HL-60 (cell line): ENCODE measurements at regions not wholly inside any gene's neighbourhood (a gene's known extent, or its start where the extent isn't known, plus 50 kb on each side); places are given as distances from the start of the nearest gene placed in this dataset.

ENCODE experiments used
- DNase-seq, 2 experiments: peaks; one replicate each; pipeline ENCODE4 v3.0.0-alpha.2; 2010 to 2020; ENCODE audit warnings: low read depth in 1 of 2, low spot score in 1 of 2
- H3K27ac ChIP-seq: fragments of 250-450 bp; sonication (Bioruptor Pico); replicated peaks from 2 replicates; pipeline ENCODE4 v1.5.1; 2020; ENCODE audit warnings: mild to moderate bottlenecking, moderate library complexity
- H3K27me3 ChIP-seq: fragments of 250-450 bp; sonication (Bioruptor Pico); 2 replicates; pipeline ENCODE4 v1.5.1; 2021; ENCODE audit warnings: mild to moderate bottlenecking, moderate library complexity; ENCODE audit not compliant: insufficient read depth, poor library complexity, severe bottlenecking
- H3K4me3 ChIP-seq: replicated peaks from 2 replicates; pipeline ENCODE4 v1.5.1; 2011; ENCODE audit warnings: mild to moderate bottlenecking, control low read depth, low read length; ENCODE audit not compliant: insufficient read depth
- GABPA ChIP-seq: IDR thresholded peaks from 2 replicates; pipeline ENCODE4 v1.6.1; 2012; ENCODE audit warnings: low read depth
- POLR2AphosphoS5 ChIP-seq: IDR thresholded peaks from 2 replicates; pipeline ENCODE4 v1.6.1; 2012; ENCODE audit warnings: low read depth
- SPI1 ChIP-seq: IDR thresholded peaks from 2 replicates; pipeline ENCODE4 v1.6.1; 2012; ENCODE audit warnings: low read depth, mild to moderate bottlenecking, borderline replicate concordance
- TF ChIP-seq, protein P1 (sequence below): IDR thresholded peaks from one replicate; pipeline ENCODE4 v1.5.1; 2011; ENCODE audit warnings: low read length, control low read depth, inconsistent platforms; ENCODE audit not compliant: insufficient read depth
- TF ChIP-seq, protein P2 (sequence below): IDR thresholded peaks from 2 replicates; pipeline ENCODE4 v1.6.1; 2012; ENCODE audit warnings: low read depth; ENCODE audit not compliant: insufficient replicate concordance

GRCh38 chr2:40039549-40039948 is 260.5 kb upstream of the THUMPD2 start:
- peak in 1 of 2 experiments; percentile 76 for DNase-seq
- Histone ChIP-seq H3K4me3 (no peak overlapping the region), H3K27me3 (no peaks in the 10 kb centered on the region), H3K27ac (peak overlapping the region; percentile 52)
- TF ChIP-seq POLR2AphosphoS5, result no peak
- TF ChIP-seq, protein P1, sequence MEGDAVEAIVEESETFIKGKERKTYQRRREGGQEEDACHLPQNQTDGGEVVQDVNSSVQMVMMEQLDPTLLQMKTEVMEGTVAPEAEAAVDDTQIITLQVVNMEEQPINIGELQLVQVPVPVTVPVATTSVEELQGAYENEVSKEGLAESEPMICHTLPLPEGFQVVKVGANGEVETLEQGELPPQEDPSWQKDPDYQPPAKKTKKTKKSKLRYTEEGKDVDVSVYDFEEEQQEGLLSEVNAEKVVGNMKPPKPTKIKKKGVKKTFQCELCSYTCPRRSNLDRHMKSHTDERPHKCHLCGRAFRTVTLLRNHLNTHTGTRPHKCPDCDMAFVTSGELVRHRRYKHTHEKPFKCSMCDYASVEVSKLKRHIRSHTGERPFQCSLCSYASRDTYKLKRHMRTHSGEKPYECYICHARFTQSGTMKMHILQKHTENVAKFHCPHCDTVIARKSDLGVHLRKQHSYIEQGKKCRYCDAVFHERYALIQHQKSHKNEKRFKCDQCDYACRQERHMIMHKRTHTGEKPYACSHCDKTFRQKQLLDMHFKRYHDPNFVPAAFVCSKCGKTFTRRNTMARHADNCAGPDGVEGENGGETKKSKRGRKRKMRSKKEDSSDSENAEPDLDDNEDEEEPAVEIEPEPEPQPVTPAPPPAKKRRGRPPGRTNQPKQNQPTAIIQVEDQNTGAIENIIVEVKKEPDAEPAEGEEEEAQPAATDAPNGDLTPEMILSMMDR, result no peak
- TF ChIP-seq SPI1, result no peak
- TF ChIP-seq, protein P2, sequence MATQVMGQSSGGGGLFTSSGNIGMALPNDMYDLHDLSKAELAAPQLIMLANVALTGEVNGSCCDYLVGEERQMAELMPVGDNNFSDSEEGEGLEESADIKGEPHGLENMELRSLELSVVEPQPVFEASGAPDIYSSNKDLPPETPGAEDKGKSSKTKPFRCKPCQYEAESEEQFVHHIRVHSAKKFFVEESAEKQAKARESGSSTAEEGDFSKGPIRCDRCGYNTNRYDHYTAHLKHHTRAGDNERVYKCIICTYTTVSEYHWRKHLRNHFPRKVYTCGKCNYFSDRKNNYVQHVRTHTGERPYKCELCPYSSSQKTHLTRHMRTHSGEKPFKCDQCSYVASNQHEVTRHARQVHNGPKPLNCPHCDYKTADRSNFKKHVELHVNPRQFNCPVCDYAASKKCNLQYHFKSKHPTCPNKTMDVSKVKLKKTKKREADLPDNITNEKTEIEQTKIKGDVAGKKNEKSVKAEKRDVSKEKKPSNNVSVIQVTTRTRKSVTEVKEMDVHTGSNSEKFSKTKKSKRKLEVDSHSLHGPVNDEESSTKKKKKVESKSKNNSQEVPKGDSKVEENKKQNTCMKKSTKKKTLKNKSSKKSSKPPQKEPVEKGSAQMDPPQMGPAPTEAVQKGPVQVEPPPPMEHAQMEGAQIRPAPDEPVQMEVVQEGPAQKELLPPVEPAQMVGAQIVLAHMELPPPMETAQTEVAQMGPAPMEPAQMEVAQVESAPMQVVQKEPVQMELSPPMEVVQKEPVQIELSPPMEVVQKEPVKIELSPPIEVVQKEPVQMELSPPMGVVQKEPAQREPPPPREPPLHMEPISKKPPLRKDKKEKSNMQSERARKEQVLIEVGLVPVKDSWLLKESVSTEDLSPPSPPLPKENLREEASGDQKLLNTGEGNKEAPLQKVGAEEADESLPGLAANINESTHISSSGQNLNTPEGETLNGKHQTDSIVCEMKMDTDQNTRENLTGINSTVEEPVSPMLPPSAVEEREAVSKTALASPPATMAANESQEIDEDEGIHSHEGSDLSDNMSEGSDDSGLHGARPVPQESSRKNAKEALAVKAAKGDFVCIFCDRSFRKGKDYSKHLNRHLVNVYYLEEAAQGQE, result no peak
- TF ChIP-seq GABPA, result no peak

DNA sequence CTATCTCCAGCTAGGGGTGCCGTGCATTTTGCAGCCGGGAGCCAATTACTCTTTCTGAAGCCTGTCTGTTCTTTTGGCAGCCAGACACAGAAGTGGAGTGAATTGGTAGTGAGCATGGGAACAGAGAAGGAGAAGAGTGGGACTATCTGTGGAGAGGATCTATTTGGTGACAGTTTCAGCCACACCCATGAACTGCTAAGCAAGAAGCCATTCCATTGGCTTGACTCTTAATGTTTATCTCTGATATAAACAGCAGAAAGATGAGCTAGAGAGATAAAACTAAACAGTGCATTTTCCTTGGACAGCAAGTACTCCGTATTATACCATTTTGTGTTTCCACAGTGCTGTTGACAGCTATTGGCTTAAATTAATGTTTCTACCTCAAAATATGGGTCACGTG is 259.6 kb upstream of the THUMPD2 start:
- Histone ChIP-seq H3K27me3 (no peaks in the 10 kb centered on the region), H3K4me3 (no peak overlapping the region), H3K27ac (peak overlapping the region; percentile 52)
- no peak for DNase-seq
- TF ChIP-seq GABPA, result no peak
- TF ChIP-seq POLR2AphosphoS5, result no peak
- TF ChIP-seq, protein P1, result no peak
- TF ChIP-seq, protein P2, result no peak
- TF ChIP-seq SPI1, result no peak

- peak; percentile 57 to 85 for DNase-seq
- H3K27ac ChIP-seq, result peak overlapping the region; percentile 52
- peak; percentile 52; the same call in 1 of the 2 replicates for TF ChIP-seq SPI1
- TF ChIP-seq, protein P2, result no peak
- TF ChIP-seq GABPA, result no peak
- TF ChIP-seq, protein P1, result no peak
- TF ChIP-seq POLR2AphosphoS5, result peak; percentile 71
- no peaks in the 10 kb centered on the region for H3K27me3 ChIP-seq
- H3K4me3 ChIP-seq, result no peak overlapping the region
Measured at GRCh38 chr2:40037303-40037702, 258.2 kb upstream of the THUMPD2 start.
